Subcutaneous abdominal adipose tissue (tissue), 5 donors: ENCODE measurements at regions not wholly inside any gene's neighbourhood (a gene's known extent, or its start where the extent isn't known, plus 50 kb on each side); places are given as distances from the start of the nearest gene placed in this dataset.

ENCODE experiments used
- H3K27ac ChIP-seq: one replicate; pipeline ENCODE4 v1.7.0; 2013; ENCODE audit warnings: low read depth, mild to moderate bottlenecking, inconsistent platforms, low read length, moderate library complexity
- H3K27me3 ChIP-seq, 5 donors: one replicate each; pipeline ENCODE4 v1.7.0; 2013; ENCODE audit warnings: low read length in 5 of 5, inconsistent platforms in 1 of 5; ENCODE audit not compliant: control insufficient read depth in 5 of 5, insufficient read depth in 4 of 5
- H3K36me3 ChIP-seq, 5 donors: one replicate each; pipeline ENCODE4 v1.7.0; 2013; ENCODE audit warnings: low read length in 5 of 5; ENCODE audit not compliant: control insufficient read depth in 5 of 5, insufficient read depth in 5 of 5
- H3K4me1 ChIP-seq, 5 donors: one replicate each; pipeline ENCODE4 v1.7.0; 2013; ENCODE audit warnings: low read length in 5 of 5, mild to moderate bottlenecking in 3 of 5, moderate library complexity in 1 of 5; ENCODE audit not compliant: control insufficient read depth in 5 of 5, insufficient read depth in 5 of 5
- H3K4me3 ChIP-seq, 5 donors: one replicate each; pipeline ENCODE4 v1.7.0; 2013; ENCODE audit warnings: low read length in 5 of 5, low read depth in 1 of 5
- H3K9ac ChIP-seq, 5 donors: one replicate each; pipeline ENCODE4 v1.7.0; 2013; ENCODE audit warnings: low read length in 5 of 5, mild to moderate bottlenecking in 4 of 5, moderate library complexity in 3 of 5
- H3K9me3 ChIP-seq, 5 donors: one replicate each; pipeline ENCODE4 v1.7.0; 2013; ENCODE audit warnings: low read length in 5 of 5; ENCODE audit not compliant: control insufficient read depth in 5 of 5
- donor health status: healthy.
- donor health status: healthy.
- donor health status: healthy.
- donor health status: healthy.
- donor health status: healthy.

GRCh38 chr5:105773241-105773640, 1897.5 kb downstream of the EFNA5 start:
- Histone ChIP-seq H3K4me3 (no peak overlapping the region), H3K27ac (no peak overlapping the region), H3K4me1 (no peaks in the 10 kb centered on the region), H3K27me3 (no peaks in the 10 kb centered on the region), H3K9ac (no peak overlapping the region), H3K9me3 (no peaks in the 10 kb centered on the region), H3K36me3 (no peaks in the 10 kb centered on the region)

GRCh38 chr5:105767267-105767666, 1903.5 kb downstream of the EFNA5 start:
- no peak overlapping the region for H3K27ac ChIP-seq
- no peaks in the 10 kb centered on the region for H3K27me3 ChIP-seq
- H3K9me3 ChIP-seq: peaks cover 0 to 6% (median 0%) of the 10 kb centered on the region in 5 donors
- H3K4me1 ChIP-seq: no peaks in the 10 kb centered on the region
- H3K36me3 ChIP-seq: no peaks in the 10 kb centered on the region
- no peak overlapping the region for H3K9ac ChIP-seq
- no peak overlapping the region for H3K4me3 ChIP-seq

- Histone ChIP-seq H3K4me1 (no peaks in the 10 kb centered on the region), H3K4me3 (no peak overlapping the region), H3K9ac (no peak overlapping the region), H3K27ac (no peak overlapping the region), H3K27me3 (no peaks in the 10 kb centered on the region), H3K9me3 (peaks cover 0 to 30% (median 14%) of the 10 kb centered on the region in 5 donors), H3K36me3 (no peaks in the 10 kb centered on the region)
These were observed 1908.0 kb downstream of the EFNA5 start for GRCh38 chr5:105762728-105763127.

GRCh38 chr5:105754056-105754455, 1916.7 kb downstream of the EFNA5 start:
- H3K9me3 ChIP-seq: peaks cover 0 to 6% (median 0%) of the 10 kb centered on the region in 5 donors
- no peaks in the 10 kb centered on the region for H3K27me3 ChIP-seq
- H3K9ac ChIP-seq: no peak overlapping the region

GRCh38 chr5:105752801-105753200, 1917.9 kb downstream of the EFNA5 start:
- Histone ChIP-seq H3K27me3 (no peaks in the 10 kb centered on the region), H3K9ac (no peak overlapping the region), H3K27ac (no peak overlapping the region), H3K9me3 (no peaks in the 10 kb centered on the region), H3K4me1 (no peaks in the 10 kb centered on the region), H3K36me3 (no peaks in the 10 kb centered on the region), H3K4me3 (no peak overlapping the region)

More at GRCh38 chr5:105754056-105754455, 1916.7 kb downstream of the EFNA5 start:
- Histone ChIP-seq H3K4me3 (no peak overlapping the region), H3K4me1 (no peaks in the 10 kb centered on the region), H3K36me3 (no peaks in the 10 kb centered on the region), H3K27ac (no peak overlapping the region)

GRCh38 chr5:105751908-105752307, 1918.8 kb downstream of the EFNA5 start:
- Histone ChIP-seq H3K9me3 (no peaks in the 10 kb centered on the region), H3K4me3 (no peak overlapping the region), H3K27ac (no peak overlapping the region), H3K36me3 (no peaks in the 10 kb centered on the region), H3K27me3 (no peaks in the 10 kb centered on the region), H3K4me1 (no peaks in the 10 kb centered on the region), H3K9ac (no peak overlapping the region)

GRCh38 chr5:105745111-105745510, 1925.6 kb downstream of the EFNA5 start:
- H3K9me3 ChIP-seq: no peaks in the 10 kb centered on the region
- H3K27ac ChIP-seq: no peak overlapping the region
- H3K9ac ChIP-seq: no peak overlapping the region
- no peaks in the 10 kb centered on the region for H3K27me3 ChIP-seq
- no peaks in the 10 kb centered on the region for H3K4me1 ChIP-seq
- H3K36me3 ChIP-seq: no peaks in the 10 kb centered on the region
- no peak overlapping the region for H3K4me3 ChIP-seq

- Histone ChIP-seq H3K4me3 (no peak overlapping the region), H3K27ac (no peak overlapping the region), H3K36me3 (no peaks in the 10 kb centered on the region), H3K9ac (no peak overlapping the region), H3K4me1 (no peaks in the 10 kb centered on the region), H3K27me3 (no peaks in the 10 kb centered on the region), H3K9me3 (peaks cover 0 to 4% (median 0%) of the 10 kb centered on the region in 5 donors)
These were observed 1930.5 kb downstream of the EFNA5 start for GRCh38 chr5:105740242-105740641.

- Histone ChIP-seq H3K4me3 (no peak overlapping the region), H3K36me3 (no peaks in the 10 kb centered on the region), H3K27ac (no peak overlapping the region), H3K9me3 (peaks cover 0 to 7% (median 0%) of the 10 kb centered on the region in 5 donors), H3K9ac (no peak overlapping the region), H3K4me1 (no peaks in the 10 kb centered on the region), H3K27me3 (no peaks in the 10 kb centered on the region)
These were observed 1931.0 kb downstream of the EFNA5 start for GRCh38 chr5:105739732-105740131.

GRCh38 chr5:105735704-105736103, 1935.0 kb downstream of the EFNA5 start:
- H3K4me3 ChIP-seq: no peak overlapping the region
- H3K27ac ChIP-seq: no peak overlapping the region
- H3K9ac ChIP-seq: no peak overlapping the region
- no peaks in the 10 kb centered on the region for H3K36me3 ChIP-seq
- H3K27me3 ChIP-seq: no peaks in the 10 kb centered on the region
- no peaks in the 10 kb centered on the region for H3K4me1 ChIP-seq
- H3K9me3 ChIP-seq: peaks cover 0 to 7% (median 0%) of the 10 kb centered on the region in 5 donors

- H3K4me1 ChIP-seq: no peaks in the 10 kb centered on the region
- peaks cover 0 to 4% (median 0%) of the 10 kb centered on the region in 5 donors for H3K9me3 ChIP-seq
- H3K9ac ChIP-seq: no peak overlapping the region
- no peak overlapping the region for H3K27ac ChIP-seq
- H3K27me3 ChIP-seq: no peaks in the 10 kb centered on the region
- no peak overlapping the region for H3K4me3 ChIP-seq
- no peaks in the 10 kb centered on the region for H3K36me3 ChIP-seq
These were observed 1939.8 kb downstream of the EFNA5 start for GRCh38 chr5:105730982-105731381.
